GM10248 (cell line): ENCODE measurements at regions not wholly inside any gene's neighbourhood (a gene's known extent, or its start where the extent isn't known, plus 50 kb on each side); places are given as distances from the start of the nearest gene placed in this dataset.
"Not testable (repeated sequence)": the region's sequence is repeated elsewhere in the genome, so short reads cannot be mapped to it uniquely, and the experiment has no call there.

ENCODE experiments used
- CTCF ChIA-PET: fragments of 300-600 bp; sonication (Branson Sonifier 250); formaldehyde crosslinking; extraction: SDS; loops from one replicate; lab custom pipeline; 2021; ENCODE audit warnings: antibody characterized with exemption; lab: Yijun Ruan, JAX
- POLR2A ChIA-PET: fragments of 350-650 bp; sonication (Branson Sonifier 250); formaldehyde crosslinking; extraction: SDS; loops from one replicate; lab custom pipeline; 2020; ENCODE audit warnings: antibody characterized with exemption; lab: Yijun Ruan, JAX
- DNase-seq: peaks from one replicate; pipeline ENCODE4 v3.0.0; 2012; ENCODE audit errors: extremely low spot score
- CTCF ChIP-seq: IDR thresholded peaks from 2 replicates; pipeline ENCODE4 v1.5.1; 2012; ENCODE audit warnings: mild to moderate bottlenecking, low read depth; ENCODE audit errors: extremely low read depth, missing control alignments, control extremely low read depth

GRCh38 chr13:95418946-95419345 lies 117.7 kb upstream of the ABCC4 start:
- ChIA-PET CTCF (interaction anchor here (1.2 to 1.9 kb wide), 4 partner anchors 12 to 415 kb away, joined by 4 to 10 read pairs (median 4); no protein-coding TSS in a partner anchor), POLR2A (no interaction called here)
- no peak for TF ChIP-seq CTCF
- DNase-seq, result no peak

GRCh38 chr13:95420501-95420900 lies 119.2 kb upstream of the ABCC4 start:
- CTCF ChIA-PET, result interaction anchor here (1.0 to 1.7 kb wide), 8 partner anchors 10 to 232 kb away, joined by 3 to 7 read pairs (median 4); no protein-coding TSS in a partner anchor
- no peak for TF ChIP-seq CTCF
- DNase-seq, result no peak
- POLR2A ChIA-PET, result no interaction called here

GRCh38 chr13:95426631-95427030 lies 125.4 kb upstream of the ABCC4 start:
- ChIA-PET POLR2A (no interaction called here), CTCF (interaction anchor here (0.9 kb wide), 1 partner anchor 235 kb away, joined by 4 read pairs; no protein-coding TSS in a partner anchor)
- no peak for TF ChIP-seq CTCF
- DNase-seq, result no peak

- POLR2A ChIA-PET, DNase-seq: not testable (repeated sequence)
- CTCF ChIA-PET, result interaction anchor here (1.8 to 3.1 kb wide), 2 partner anchors 11 to 26 kb away, joined by 4 to 12 read pairs; no protein-coding TSS in a partner anchor
These were observed 122.0 kb upstream of the CLDN10 start for GRCh38 chr13:95430525-95430924.

- ChIA-PET POLR2A (no interaction called here), CTCF (interaction anchor here (1.8 to 3.1 kb wide), 3 partner anchors 12 to 243 kb away, joined by 4 to 12 read pairs (median 10); no protein-coding TSS in a partner anchor)
- DNase-seq, result no peak
- no peak for TF ChIP-seq CTCF
These were observed 120.4 kb upstream of the CLDN10 start for GRCh38 chr13:95432141-95432540.

- ChIA-PET CTCF (interaction anchor here (1.1 to 3.1 kb wide), 3 partner anchors 9 to 244 kb away, joined by 3 to 12 read pairs (median 10); no protein-coding TSS in a partner anchor), POLR2A (no interaction called here)
- TF ChIP-seq CTCF, result no peak
- DNase-seq, result no peak
These were observed 119.0 kb upstream of the CLDN10 start for GRCh38 chr13:95433537-95433936.

GRCh38 chr13:95434111-95434510 lies 118.4 kb upstream of the CLDN10 start:
- ChIA-PET CTCF (interaction anchor here (1.1 to 2.9 kb wide), 2 partner anchors 8 to 245 kb away, joined by 3 to 10 read pairs; no protein-coding TSS in a partner anchor), POLR2A (no interaction called here)
- no peak for DNase-seq
- TF ChIP-seq CTCF, result no peak
